Neutrophil (primary cell): ENCODE measurements at regions not wholly inside any gene's neighbourhood (a gene's known extent, or its start where the extent isn't known, plus 50 kb on each side); places are given as distances from the start of the nearest gene placed in this dataset.

ENCODE experiments used
- H3K27ac ChIP-seq: fragments of 200-600 bp; sonication (generic); 2 replicates; pipeline ENCODE4 v1.5.1; 2016; ENCODE audit warnings: mild to moderate bottlenecking, moderate library complexity
- H3K27me3 ChIP-seq: fragments of 200-600 bp; sonication (generic); 2 replicates; pipeline ENCODE4 v1.6.0; 2016; ENCODE audit warnings: mild to moderate bottlenecking
- H3K36me3 ChIP-seq: fragments of 200-600 bp; sonication (generic); 2 replicates; pipeline ENCODE4 v1.5.1; 2017
- H3K4me1 ChIP-seq, 2 experiments: fragments of 200-600 bp in 1 of 2; sonication (generic) in 1 of 2; 1 replicate in 1 of 2; 2 replicates in 1 of 2; pipeline versions ENCODE4 v1.5.1 to v1.6.1; 2013 to 2016; ENCODE audit warnings: low read depth in 1 of 2, low read length in 1 of 2, mild to moderate bottlenecking in 1 of 2, moderate library complexity in 1 of 2; ENCODE audit not compliant: control insufficient read depth in 1 of 2, insufficient read depth in 1 of 2
- H3K4me3 ChIP-seq, 2 experiments: fragments of 200-600 bp in 1 of 2; sonication (generic) in 1 of 2; 1 replicate in 1 of 2; 2 replicates in 1 of 2; pipeline ENCODE4 v1.5.1; 2013 to 2016; ENCODE audit warnings: low read depth in 1 of 2, low read length in 1 of 2, mild to moderate bottlenecking in 1 of 2, moderate library complexity in 1 of 2
- H3K9me3 ChIP-seq: fragments of 200-600 bp; sonication (generic); 2 replicates; pipeline ENCODE4 v1.5.1; 2016
- CTCF ChIP-seq: fragments of 200-600 bp; sonication (generic); IDR thresholded peaks from 2 replicates; pipeline ENCODE4 v1.5.1; 2016; ENCODE audit warnings: antibody characterized with exemption

GRCh38 chr2:144190908-144191605 is 328.9 kb downstream of the ZEB2 start:
- H3K27ac ChIP-seq, result peak overlapping the region; percentile 59
- TF ChIP-seq CTCF, result no peak

GRCh38 chr2:144183727-144184126 is 336.2 kb downstream of the ZEB2 start:
- no peaks in the 10 kb centered on the region for H3K27me3 ChIP-seq
- no peaks in the 10 kb centered on the region for H3K9me3 ChIP-seq
- H3K36me3 ChIP-seq, result no peaks in the 10 kb centered on the region
- H3K4me3 ChIP-seq, result no peak overlapping the region
- H3K4me1 ChIP-seq, result no peaks in the 10 kb centered on the region
- H3K27ac ChIP-seq, result no peak overlapping the region
- TF ChIP-seq CTCF, result no peak

More at GRCh38 chr2:144190908-144191605, 328.9 kb downstream of the ZEB2 start:
- Histone ChIP-seq H3K36me3 (no peaks in the 10 kb centered on the region), H3K27me3 (no peaks in the 10 kb centered on the region), H3K4me1 (peaks cover 14 to 21% of the 10 kb centered on the region in 2 experiments), H3K9me3 (no peaks in the 10 kb centered on the region), H3K4me3 (no peak overlapping the region)

- H3K4me1 ChIP-seq, result no peaks in the 10 kb centered on the region
- H3K27ac ChIP-seq, result no peak overlapping the region
- no peaks in the 10 kb centered on the region for H3K9me3 ChIP-seq
- no peak for TF ChIP-seq CTCF
- no peak overlapping the region for H3K4me3 ChIP-seq
- H3K27me3 ChIP-seq, result no peaks in the 10 kb centered on the region
- H3K36me3 ChIP-seq, result no peaks in the 10 kb centered on the region
Observed at GRCh38 chr2:144181001-144181400, 338.9 kb downstream of the ZEB2 start.

- H3K36me3 ChIP-seq, result no peaks in the 10 kb centered on the region
- no peak for TF ChIP-seq CTCF
- H3K27ac ChIP-seq, result no peak overlapping the region
- H3K27me3 ChIP-seq, result no peaks in the 10 kb centered on the region
- no peaks in the 10 kb centered on the region for H3K9me3 ChIP-seq
- no peak overlapping the region for H3K4me3 ChIP-seq
- H3K4me1 ChIP-seq, result no peaks in the 10 kb centered on the region
Observed at GRCh38 chr2:144180131-144180530, 339.8 kb downstream of the ZEB2 start.

- TF ChIP-seq CTCF, result no peak
- Histone ChIP-seq H3K27me3 (no peaks in the 10 kb centered on the region), H3K9me3 (no peaks in the 10 kb centered on the region), H3K27ac (no peak overlapping the region), H3K36me3 (no peaks in the 10 kb centered on the region), H3K4me1 (no peaks in the 10 kb centered on the region), H3K4me3 (no peak overlapping the region)
Observed at GRCh38 chr2:144170179-144170578, 349.7 kb downstream of the ZEB2 start.
